GM12874 (cell line): ENCODE measurements at regions not wholly inside any gene's neighbourhood (a gene's known extent, or its start where the extent isn't known, plus 50 kb on each side); places are given as distances from the start of the nearest gene placed in this dataset.

Experiments used
- CTCF ChIP-seq: IDR thresholded peaks from 2 replicates; pipeline ENCODE4 v1.5.1; 2011; ENCODE audit warnings: low read depth, mild to moderate bottlenecking, control low read depth, low read length, moderate library complexity; ENCODE audit not compliant: insufficient read depth

- no peak for TF ChIP-seq CTCF
Measured at GRCh38 chr7:46607176-46607575, 686.1 kb upstream of the IGFBP3 start.

- TF ChIP-seq CTCF = no peak
Measured at GRCh38 chr7:46606761-46607160, 685.7 kb upstream of the IGFBP3 start.

- TF ChIP-seq CTCF = no peak
Measured at GRCh38 chr7:46604241-46604661, 683.2 kb upstream of the IGFBP3 start.

GRCh38 chr7:46603780-46604179 lies 682.7 kb upstream of the IGFBP3 start:
- TF ChIP-seq CTCF = no peak

GRCh38 chr7:46603296-46603752 lies 682.3 kb upstream of the IGFBP3 start:
- no peak for TF ChIP-seq CTCF

GRCh38 chr7:46600340-46600739 lies 679.3 kb upstream of the IGFBP3 start:
- no peak for TF ChIP-seq CTCF

- no peak for TF ChIP-seq CTCF
Measured at GRCh38 chr7:46589286-46589685, 668.2 kb upstream of the IGFBP3 start.

GRCh38 chr7:46586406-46586805 lies 665.3 kb upstream of the IGFBP3 start:
- TF ChIP-seq CTCF = no peak
